ENCODE measurements at regions not wholly inside any gene's neighbourhood (a gene's known extent, or its start where the extent isn't known, plus 50 kb on each side); places are given as distances from the start of the nearest gene placed in this dataset.
A peak's percentile ranks its signal among the peaks of the same experiment; 100 is the strongest.

DNA sequence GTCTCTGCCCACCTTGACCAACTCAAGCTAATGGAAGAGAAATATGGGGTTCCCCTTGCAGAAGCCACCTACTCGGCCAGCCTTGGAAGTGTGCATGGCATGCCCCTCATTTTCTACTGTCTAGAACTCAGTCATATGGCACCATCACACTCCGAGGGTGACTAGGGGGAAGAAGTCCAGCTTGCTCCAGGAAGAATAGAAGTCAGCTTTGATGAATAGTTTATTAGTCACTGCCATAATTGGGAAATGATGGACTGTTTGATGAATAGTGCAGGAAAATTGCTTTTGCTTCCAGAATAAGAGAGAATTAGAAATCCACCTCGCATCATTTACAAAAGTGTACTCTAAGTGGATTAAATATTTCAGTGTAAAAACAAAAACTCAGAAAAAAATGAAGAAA, 1030.6 kb downstream of the VRK1 start:
- no peak overlapping the region for H3K4me3 ChIP-seq
- H3K27ac ChIP-seq, result no peak overlapping the region

- Histone ChIP-seq H3K27ac (no peak overlapping the region), H3K4me3 (no peak overlapping the region)
Measured at GRCh38 chr14:97832776-97833175, 1035.6 kb downstream of the VRK1 start.

GRCh38 chr14:97838986-97839385, 1041.8 kb downstream of the VRK1 start:
- Histone ChIP-seq H3K27ac (no peak overlapping the region), H3K4me3 (no peak overlapping the region)

- Histone ChIP-seq H3K27ac (no peak overlapping the region), H3K4me3 (no peak overlapping the region)
Measured at GRCh38 chr14:97840159-97840558, 1043.0 kb downstream of the VRK1 start.

DNA sequence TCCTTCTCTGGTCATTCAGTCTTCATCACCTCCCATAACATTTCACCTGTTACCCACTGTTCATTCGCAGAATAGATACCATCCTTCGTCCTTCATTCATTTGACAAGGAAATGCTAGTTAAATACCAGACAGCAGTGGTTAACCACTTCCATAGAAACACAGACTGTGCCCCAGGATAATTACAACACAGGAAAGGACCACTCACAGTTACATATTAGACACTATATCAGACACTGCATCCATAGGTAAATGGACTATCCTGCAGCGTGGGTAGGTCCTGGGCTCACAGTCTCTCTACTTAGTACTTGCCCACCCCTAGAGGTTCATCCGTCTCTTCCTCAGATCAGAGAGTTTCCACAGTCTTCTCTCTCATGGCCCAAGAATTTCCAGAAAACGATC, 1044.6 kb downstream of the VRK1 start:
- no peak overlapping the region for H3K27ac ChIP-seq
- H3K4me3 ChIP-seq, result no peak overlapping the region

GRCh38 chr14:97843066-97843465, 1045.9 kb downstream of the VRK1 start:
- Histone ChIP-seq H3K4me3 (no peak overlapping the region), H3K27ac (no peak overlapping the region)

- H3K4me3 ChIP-seq, result no peak overlapping the region
- no peak overlapping the region for H3K27ac ChIP-seq
Measured at GRCh38 chr14:97844042-97844441, 1046.9 kb downstream of the VRK1 start.

DNA sequence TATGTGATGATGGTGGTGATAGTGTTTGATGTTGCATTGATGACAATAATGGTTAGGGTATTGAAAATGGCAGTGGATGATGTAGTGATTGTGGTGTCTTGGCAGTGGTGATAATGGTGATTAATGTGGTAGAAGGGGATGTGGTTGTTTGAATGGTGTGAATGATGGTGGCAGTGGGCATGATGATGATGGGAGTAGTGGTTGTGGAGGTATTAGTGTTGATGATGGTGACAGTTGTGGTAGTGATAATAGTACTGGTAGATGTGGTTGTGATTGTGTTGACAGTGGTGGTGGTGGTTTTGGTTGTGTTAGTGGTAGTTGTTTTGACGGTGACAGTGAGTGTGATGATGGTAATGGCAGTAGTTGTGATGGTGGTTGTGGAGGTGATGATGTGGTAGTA, 1049.0 kb downstream of the VRK1 start:
- H3K27ac ChIP-seq, result no peak overlapping the region
- H3K4me3 ChIP-seq, result no peak overlapping the region

- Histone ChIP-seq H3K4me3 (no peak overlapping the region), H3K27ac (no peak overlapping the region)
Measured at GRCh38 chr14:97848317-97848980, 1051.3 kb downstream of the VRK1 start.

DNA sequence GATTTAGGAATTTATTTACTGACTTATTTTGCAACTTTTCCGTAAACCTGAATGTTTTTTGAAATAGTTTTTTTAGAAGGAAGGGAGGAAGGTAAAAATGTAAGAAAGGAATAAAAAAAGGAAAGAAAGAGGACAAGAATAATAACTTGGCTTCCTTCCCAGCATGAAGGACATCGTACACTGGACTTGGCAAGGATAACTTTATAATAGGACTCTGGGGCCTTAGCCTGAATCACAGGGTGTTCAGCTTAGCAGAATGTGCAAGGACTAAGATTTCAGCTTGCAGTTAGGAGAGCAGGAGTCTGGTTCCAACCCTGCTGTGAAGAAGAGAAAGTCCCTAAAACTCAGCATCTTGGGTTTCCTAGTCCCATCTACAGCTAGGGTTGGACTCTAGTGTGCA, 1053.3 kb downstream of the VRK1 start:
- Histone ChIP-seq H3K27ac (no peak overlapping the region), H3K4me3 (no peak overlapping the region)

DNA sequence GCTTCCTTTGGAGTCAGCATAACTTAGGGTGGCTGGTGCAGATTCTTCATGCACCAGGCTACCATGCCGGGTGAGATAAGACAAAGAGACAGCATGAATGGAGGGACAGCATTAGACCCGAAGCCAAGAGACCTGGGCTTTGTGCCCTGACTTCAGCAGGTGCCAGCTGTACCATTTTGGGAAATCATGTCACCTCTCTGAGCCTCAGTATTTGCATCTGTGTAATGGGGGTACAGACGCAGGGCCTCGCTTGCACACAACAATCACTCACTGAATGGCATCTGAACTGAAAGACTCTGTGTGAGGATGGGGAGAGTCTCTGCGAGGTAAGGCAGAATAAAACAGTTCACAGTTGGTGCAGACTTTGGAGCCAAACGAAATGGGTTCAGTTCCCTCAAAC, 1053.7 kb downstream of the VRK1 start:
- Histone ChIP-seq H3K4me3 (no peak overlapping the region), H3K27ac (no peak overlapping the region)

- H3K27ac ChIP-seq, result no peak overlapping the region
Measured at GRCh38 chr14:97851428-97851995, 1054.3 kb downstream of the VRK1 start.

DNA sequence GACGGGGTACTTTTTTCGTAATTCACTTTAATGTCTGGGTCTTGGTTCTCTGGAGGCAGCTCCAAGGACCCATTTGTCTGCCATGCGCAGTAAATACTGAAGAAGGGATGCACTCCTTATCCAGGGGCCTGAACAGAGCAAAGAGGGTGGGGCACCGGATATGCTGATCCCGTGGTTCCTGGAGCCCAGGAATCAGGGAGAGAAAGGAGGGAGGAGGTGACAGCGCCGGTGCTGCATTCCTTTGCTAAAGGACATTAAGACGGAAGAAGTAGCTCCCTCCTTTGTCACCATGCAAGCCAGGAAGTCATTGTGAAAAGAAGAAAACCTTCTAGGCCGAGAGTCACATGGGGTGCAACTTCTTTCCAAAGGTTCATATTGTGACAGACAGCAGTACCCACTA, 1057.7 kb downstream of the VRK1 start:
- Histone ChIP-seq H3K4me3 (no peak overlapping the region), H3K27ac (no peak overlapping the region)

More at GRCh38 chr14:97851428-97851995, 1054.3 kb downstream of the VRK1 start:
- no peak overlapping the region for H3K4me3 ChIP-seq

GRCh38 chr14:97866195-97866594, 1069.0 kb downstream of the VRK1 start:
- Histone ChIP-seq H3K4me3 (no peak overlapping the region), H3K27ac (no peak overlapping the region)

GRCh38 chr14:97866664-97867063, 1069.5 kb downstream of the VRK1 start:
- no peak overlapping the region for H3K4me3 ChIP-seq
- H3K27ac ChIP-seq, result no peak overlapping the region

- no peak overlapping the region for H3K4me3 ChIP-seq
- H3K27ac ChIP-seq, result no peak overlapping the region
Measured at GRCh38 chr14:97873291-97873690, 1076.1 kb downstream of the VRK1 start.

DNA sequence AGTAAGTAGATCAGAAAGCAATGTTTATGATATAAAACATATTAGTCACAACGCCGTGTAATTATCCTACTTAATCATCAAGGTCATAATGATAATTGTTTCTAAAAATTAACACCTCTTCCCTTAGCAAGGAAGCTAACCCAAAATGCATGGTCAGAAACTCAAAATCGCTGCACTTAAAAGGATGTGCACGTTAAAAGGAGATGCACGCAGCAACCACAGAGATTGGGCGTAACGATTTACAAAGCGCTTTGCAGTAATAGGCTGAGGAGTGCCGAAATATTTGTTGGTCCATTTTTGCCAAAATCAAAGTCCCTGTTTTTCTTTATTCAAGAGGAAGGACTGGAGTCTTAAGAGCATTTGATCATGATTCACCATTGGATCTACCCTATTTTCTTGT, 1077.2 kb downstream of the VRK1 start:
- H3K27ac ChIP-seq, result no peak overlapping the region
- no peak overlapping the region for H3K4me3 ChIP-seq

DNA sequence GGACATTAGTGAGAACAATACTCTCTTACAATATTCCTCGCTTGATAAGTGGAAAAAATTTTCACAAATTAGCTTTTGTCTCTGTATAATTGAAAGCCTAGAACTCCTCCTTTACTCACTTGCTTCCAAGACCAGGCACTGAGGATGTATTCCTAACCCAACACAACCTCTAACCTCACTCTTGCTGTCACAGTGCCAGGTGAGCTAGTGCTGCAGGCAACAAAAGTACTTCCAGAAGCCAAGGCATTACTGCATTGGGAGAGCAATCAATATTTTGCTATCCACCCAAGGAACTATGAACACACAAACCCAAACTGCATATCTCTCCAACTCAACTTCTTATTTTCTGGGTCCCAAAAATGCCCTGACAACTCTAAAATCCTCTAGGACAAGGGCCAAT, 1081.0 kb downstream of the VRK1 start:
- peak overlapping the region in 5 of 21 experiments; percentile 16 to 51 (median 36) for H3K27ac ChIP-seq
- no peak overlapping the region for H3K4me3 ChIP-seq

DNA sequence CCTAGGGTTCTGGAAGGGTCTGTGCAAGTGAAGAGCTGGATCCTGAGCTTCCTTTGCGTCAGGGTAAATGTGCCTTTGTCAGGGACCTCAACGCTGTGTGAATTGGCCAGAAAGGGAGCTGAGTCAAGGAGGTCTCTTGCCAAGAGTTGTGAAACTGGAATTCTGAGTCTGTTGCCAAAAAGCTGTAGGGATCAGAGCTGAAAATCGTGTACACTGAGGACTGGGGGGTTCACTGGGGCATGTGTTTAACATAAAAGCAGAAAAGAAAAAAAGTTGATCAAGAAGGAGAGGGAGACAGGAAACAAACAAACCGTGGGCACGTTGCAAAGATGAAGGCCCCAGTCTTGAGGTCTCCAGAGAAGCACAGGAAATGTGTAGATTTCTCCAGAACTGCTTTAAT, 1081.5 kb downstream of the VRK1 start:
- Histone ChIP-seq H3K27ac (peak overlapping the region in 7 of 21 experiments; percentile 16 to 51 (median 36)), H3K4me3 (no peak overlapping the region)

- H3K27ac ChIP-seq, result peak overlapping the region in 3 of 21 experiments; percentile 7 to 46 (median 7)
- no peak overlapping the region for H3K4me3 ChIP-seq
Measured at GRCh38 chr14:97887690-97888089, 1090.5 kb downstream of the VRK1 start.

DNA sequence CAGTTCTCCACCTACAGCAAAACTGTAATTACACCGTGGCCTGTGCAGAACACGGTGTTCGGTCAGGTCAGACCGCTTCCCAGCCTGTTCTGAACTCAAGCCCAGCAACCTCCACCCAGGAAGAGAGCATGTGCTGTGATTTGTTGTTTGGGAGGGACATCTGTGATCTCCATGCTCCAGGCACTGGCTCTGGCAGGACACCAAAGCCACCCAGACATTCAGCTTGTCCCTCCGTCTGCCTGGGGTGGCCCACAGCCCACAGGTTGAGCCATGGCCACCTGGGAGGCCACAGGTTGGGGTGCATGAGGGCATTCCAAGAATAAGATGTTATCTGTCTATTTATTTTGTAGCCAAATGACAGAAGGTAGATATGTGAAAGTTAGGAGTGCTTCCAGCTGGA, 1091.1 kb downstream of the VRK1 start:
- Histone ChIP-seq H3K4me3 (no peak overlapping the region), H3K27ac (peak overlapping the region in 1 of 21 experiments; percentile 46)

DNA sequence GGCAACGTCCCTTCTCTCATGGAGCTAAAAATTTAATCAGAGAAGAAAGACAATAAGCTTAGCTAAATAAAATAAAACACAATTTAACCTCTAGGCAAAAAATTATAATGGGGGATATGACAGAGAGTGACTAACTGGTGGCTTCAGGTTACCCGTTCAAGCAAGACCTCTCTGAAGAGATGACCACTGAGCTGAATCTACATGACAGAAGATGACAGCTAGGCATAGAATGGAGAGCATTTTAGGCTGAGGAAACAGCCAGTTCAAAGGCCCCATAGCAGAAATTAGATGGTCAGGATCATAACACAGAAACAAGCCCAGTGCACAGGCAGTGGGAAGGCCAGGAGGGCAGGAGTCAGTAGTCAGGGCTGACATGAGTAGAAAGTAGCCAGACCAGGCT, 1094.3 kb downstream of the VRK1 start:
- no peak overlapping the region for H3K4me3 ChIP-seq

More for the DNA sequence above, 1094.3 kb downstream of the VRK1 start:
- no peak overlapping the region for H3K27ac ChIP-seq

Measured in skin epidermis (tissue), 12 donors.